Fibroblast of the aortic adventitia (primary cell): ENCODE measurements at regions not wholly inside any gene's neighbourhood (a gene's known extent, or its start where the extent isn't known, plus 50 kb on each side); places are given as distances from the start of the nearest gene placed in this dataset.

Experiments
- DNase-seq: peaks from one replicate; pipeline ENCODE4 v3.0.0-alpha.2; 2010; ENCODE audit warnings: low read depth
- H3K4me3 ChIP-seq: 2 replicates; pipeline ENCODE4 v1.5.1; 2011; ENCODE audit warnings: low read depth, mild to moderate bottlenecking, control low read depth, low read length, moderate library complexity
- TF ChIP-seq, protein P1 (sequence below): IDR thresholded peaks from 2 replicates; pipeline ENCODE4 v1.5.1; 2011; ENCODE audit warnings: mild to moderate bottlenecking, low read length, control low read depth, inconsistent platforms; ENCODE audit not compliant: insufficient read depth

DNA sequence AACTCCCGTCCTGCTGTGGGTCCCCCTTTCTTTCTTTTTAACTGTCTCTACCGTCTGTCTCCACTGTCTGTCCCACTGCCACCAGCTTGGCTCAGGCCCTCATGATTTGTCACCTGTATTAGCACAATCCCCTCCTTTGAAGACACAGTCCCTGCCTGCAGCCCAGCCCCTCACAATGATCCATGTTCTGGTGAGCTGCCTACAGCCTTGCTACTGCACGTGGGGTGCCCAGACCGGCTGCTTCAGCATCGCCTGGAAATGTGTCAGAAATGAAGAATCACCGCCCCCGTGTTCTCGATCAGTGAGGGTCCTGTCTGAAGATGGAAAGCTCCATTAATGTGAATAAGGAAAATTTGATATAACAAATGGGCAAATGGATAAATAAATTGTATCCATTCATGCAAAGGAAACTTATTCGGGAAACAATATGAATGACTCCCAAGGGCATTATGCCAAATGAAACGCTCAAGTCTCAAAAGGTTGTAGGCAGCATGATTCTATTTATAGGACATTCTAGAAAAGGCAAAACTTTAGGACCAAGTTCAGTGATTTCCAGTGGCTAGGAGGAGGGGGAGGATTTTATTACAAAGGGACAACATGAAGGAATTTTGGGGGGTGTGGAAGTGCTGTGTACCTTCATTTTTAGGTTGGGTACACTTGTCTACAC lies 59.4 kb upstream of the CD83 start:
- TF ChIP-seq, protein P1, sequence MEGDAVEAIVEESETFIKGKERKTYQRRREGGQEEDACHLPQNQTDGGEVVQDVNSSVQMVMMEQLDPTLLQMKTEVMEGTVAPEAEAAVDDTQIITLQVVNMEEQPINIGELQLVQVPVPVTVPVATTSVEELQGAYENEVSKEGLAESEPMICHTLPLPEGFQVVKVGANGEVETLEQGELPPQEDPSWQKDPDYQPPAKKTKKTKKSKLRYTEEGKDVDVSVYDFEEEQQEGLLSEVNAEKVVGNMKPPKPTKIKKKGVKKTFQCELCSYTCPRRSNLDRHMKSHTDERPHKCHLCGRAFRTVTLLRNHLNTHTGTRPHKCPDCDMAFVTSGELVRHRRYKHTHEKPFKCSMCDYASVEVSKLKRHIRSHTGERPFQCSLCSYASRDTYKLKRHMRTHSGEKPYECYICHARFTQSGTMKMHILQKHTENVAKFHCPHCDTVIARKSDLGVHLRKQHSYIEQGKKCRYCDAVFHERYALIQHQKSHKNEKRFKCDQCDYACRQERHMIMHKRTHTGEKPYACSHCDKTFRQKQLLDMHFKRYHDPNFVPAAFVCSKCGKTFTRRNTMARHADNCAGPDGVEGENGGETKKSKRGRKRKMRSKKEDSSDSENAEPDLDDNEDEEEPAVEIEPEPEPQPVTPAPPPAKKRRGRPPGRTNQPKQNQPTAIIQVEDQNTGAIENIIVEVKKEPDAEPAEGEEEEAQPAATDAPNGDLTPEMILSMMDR = no peak
- H3K4me3 ChIP-seq = no peak overlapping the region
- DNase-seq = no peak

DNA sequence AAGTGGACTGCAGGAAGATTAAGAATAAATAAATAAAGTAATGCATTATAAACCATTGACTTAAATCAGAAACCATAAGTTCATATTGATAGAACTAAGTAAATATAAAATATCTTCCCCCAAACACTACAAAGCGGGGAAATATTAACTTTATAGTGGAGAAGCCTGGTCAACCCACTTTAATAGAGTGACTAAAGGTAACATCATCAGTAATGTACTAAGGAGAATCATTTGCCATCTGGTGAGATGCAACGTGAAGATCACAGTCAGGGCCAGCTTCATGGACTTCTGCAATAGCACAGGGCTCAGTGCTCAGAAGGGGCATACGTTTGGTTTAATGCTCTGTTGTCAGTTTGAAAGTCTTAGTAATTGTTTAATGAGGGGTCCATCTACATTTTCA lies 58.8 kb upstream of the CD83 start:
- TF ChIP-seq, protein P1 = no peak

DNA sequence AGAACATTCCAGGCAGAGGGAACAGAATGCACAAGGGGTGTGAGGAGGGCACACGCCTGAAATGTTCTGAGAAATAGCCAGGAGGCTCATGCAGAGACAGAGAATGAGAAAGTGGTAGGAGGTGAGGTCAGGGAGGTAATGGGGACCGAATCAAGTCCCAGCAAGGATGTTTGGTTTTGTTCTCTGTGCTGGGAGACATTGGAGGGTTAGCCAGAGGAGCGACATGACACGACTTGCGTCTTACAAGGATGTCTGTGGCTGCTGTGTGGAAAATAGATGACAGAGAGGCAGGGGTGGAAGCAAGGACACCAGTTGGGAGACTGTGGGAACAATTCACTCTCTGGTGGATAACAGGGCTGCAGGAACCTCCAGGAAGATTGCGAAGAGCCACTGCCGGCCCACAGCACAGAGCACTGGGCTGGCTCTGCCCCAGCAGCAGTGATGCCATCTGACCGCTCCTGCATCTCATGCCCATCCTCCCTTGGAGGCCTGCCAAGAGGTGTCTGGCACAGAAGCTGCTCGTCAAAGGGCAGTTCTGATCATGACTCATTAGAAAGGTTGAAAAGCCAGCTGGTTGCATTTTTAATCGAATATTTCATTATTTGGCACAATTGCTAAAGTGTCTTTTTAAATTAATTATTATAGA lies 57.7 kb upstream of the CD83 start:
- no peak for DNase-seq
- H3K4me3 ChIP-seq = no peak overlapping the region
- TF ChIP-seq, protein P1 = no peak

More for the DNA sequence above, 58.8 kb upstream of the CD83 start:
- DNase-seq = no peak
- no peak overlapping the region for H3K4me3 ChIP-seq

DNA sequence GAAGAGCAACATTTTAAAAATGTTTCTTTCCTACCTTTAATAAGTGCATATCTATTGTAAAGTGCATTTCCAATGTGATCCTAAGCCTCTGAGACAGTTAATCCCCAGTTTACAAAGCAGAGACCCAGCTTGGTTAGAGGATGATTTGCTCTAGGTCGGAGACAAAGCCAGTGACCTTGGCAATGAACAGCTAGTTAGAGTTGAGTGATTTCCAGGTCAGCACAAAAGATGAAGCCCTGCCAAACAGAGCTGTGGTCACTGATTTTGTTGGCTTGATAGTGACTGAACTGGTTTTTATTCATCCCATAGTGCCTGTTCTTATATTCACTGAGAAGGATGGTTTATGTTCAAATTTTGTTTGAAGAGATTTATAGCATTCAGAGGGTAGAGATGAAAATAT lies 56.6 kb upstream of the CD83 start:
- DNase-seq = no peak
- no peak overlapping the region for H3K4me3 ChIP-seq
- TF ChIP-seq, protein P1 = no peak

DNA sequence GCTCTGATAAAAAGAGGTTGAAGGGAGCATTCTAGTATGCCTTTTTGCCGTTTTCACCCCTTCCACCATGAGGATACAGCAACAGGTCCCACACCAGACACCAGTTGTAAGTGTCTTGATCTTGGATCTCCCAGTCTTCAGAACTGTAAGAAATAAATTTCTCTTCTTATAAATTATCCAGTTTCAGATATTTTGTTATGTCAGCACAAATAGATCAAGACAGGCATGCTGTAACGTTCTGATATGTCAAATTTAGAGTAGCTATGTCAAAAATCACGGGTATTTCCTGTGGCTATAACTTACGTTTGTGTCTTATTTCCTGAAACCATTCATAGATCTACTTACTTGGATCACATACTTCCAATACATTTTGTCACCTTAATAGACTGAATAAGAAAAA lies 55.9 kb upstream of the CD83 start:
- H3K4me3 ChIP-seq = no peak overlapping the region
- no peak for DNase-seq
- TF ChIP-seq, protein P1 = no peak

DNA sequence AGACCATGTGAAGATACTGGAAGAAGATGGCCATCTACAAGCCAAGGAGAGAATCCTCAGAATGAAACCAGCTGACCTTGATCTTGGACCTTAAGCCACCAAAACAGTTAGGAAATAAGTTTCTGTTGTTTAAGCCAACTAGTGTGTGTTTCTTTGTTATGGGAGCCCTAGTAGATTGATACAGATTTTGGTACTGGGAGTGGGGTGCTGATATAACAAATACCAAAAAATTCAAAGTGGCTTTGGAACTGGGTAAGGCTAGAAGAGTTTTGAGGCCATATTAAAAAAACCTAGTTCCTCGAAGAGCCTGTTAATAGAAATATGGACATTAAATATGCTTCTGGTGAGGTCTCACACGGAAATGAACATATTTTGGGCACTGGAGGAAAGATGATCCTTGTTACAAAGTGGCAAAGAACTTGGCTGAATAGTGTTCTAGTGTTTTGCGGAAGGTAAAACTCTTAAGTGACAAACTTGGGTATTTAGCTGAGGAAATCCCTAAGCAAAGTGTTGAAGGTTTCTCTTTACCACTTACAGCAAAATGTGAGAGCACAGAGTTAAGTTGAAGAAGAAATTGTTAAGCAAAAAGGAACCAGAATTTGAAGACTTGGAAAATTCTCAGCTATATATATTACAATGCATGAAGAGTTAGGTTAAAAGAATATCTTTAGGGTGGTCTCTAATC lies 55.1 kb upstream of the CD83 start:
- no peak for DNase-seq
- no peak overlapping the region for H3K4me3 ChIP-seq
- TF ChIP-seq, protein P1 = no peak
